Activated T-cell treated with anti-CD3 and anti-CD28 coated beads, Interleukin-2, amount 50 U/mL, for 72 hours (primary cell): ENCODE measurements at regions not wholly inside any gene's neighbourhood (a gene's known extent, or its start where the extent isn't known, plus 50 kb on each side); places are given as distances from the start of the nearest gene placed in this dataset.
"Not testable (repeated sequence)": the region's sequence is repeated elsewhere in the genome, so short reads cannot be mapped to it uniquely, and the experiment has no call there.

Source experiments
- ATAC-seq, 2 donors: fragments of 150-1000 bp; cut with Tn5 transposase; replicated peaks in 1 of 2; 2 replicates each; pipeline ENCODE4 v1.10.0; 2021; ENCODE audit warnings: moderate library complexity in 2 of 2, mild to moderate bottlenecking in 1 of 2
- DNase-seq, 2 donors: peaks; one replicate each; pipeline ENCODE4 v3.0.0; 2021 to 2022; ENCODE audit warnings: mixed read lengths in 1 of 2
- H3K27ac Mint-ChIP-seq: one replicate; pipeline ENCODE4 v1.8.0; 2022; ENCODE audit warnings: mild to moderate bottlenecking, moderate library complexity, mixed read lengths
- H3K27me3 Mint-ChIP-seq: one replicate; pipeline ENCODE4 v1.8.0; 2022; ENCODE audit warnings: low read depth, mixed read lengths
- H3K36me3 Mint-ChIP-seq, 2 donors: one replicate each; pipeline ENCODE4 v1.8.0; 2022; ENCODE audit warnings: mixed read lengths in 2 of 2, mild to moderate bottlenecking in 1 of 2; ENCODE audit not compliant: insufficient read depth in 2 of 2
- H3K4me1 Mint-ChIP-seq: one replicate; pipeline ENCODE4 v1.8.0; 2022; ENCODE audit warnings: low read depth, mixed read lengths
- H3K4me3 Mint-ChIP-seq, 2 donors: one replicate each; pipeline ENCODE4 v1.8.0; 2022; ENCODE audit warnings: mild to moderate bottlenecking in 2 of 2, mixed read lengths in 2 of 2, moderate library complexity in 2 of 2
- H3K9me3 Mint-ChIP-seq, 2 donors: one replicate each; pipeline ENCODE4 v1.8.0; 2022; ENCODE audit warnings: mixed read lengths in 2 of 2

- Mint-ChIP-seq H3K4me3 (no peak overlapping the region), H3K27me3 (no peaks in the 10 kb centered on the region), H3K27ac (no peak overlapping the region), H3K4me1 (no peaks in the 10 kb centered on the region), H3K36me3 (no peaks in the 10 kb centered on the region), H3K9me3 (peaks cover 4 to 7% of the 10 kb centered on the region in 2 donors)
- DNase-seq (no peak), ATAC-seq (no peak)
Measured at GRCh38 chr1:95655321-95656020, 421.5 kb downstream of the RWDD3 start.

- Mint-ChIP-seq H3K4me3 (no peak overlapping the region), H3K27ac (no peak overlapping the region), H3K36me3 (no peaks in the 10 kb centered on the region), H3K4me1 (no peaks in the 10 kb centered on the region), H3K9me3 (peaks cover 4 to 5% of the 10 kb centered on the region in 2 donors), H3K27me3 (no peaks in the 10 kb centered on the region)
- DNase-seq (no peak), ATAC-seq (no peak)
Measured at GRCh38 chr1:95657248-95657647, 423.2 kb downstream of the RWDD3 start.

- Mint-ChIP-seq H3K4me1 (no peaks in the 10 kb centered on the region), H3K9me3 (peaks cover 4 to 5% of the 10 kb centered on the region in 2 donors), H3K27me3 (no peaks in the 10 kb centered on the region), H3K27ac (no peak overlapping the region), H3K4me3 (no peak overlapping the region), H3K36me3 (no peaks in the 10 kb centered on the region)
- no peak for ATAC-seq
- DNase-seq: no peak
Measured at GRCh38 chr1:95659166-95659565, 425.2 kb downstream of the RWDD3 start.

- ATAC-seq: no peak
- H3K9me3 Mint-ChIP-seq: peaks cover 4 to 5% of the 10 kb centered on the region in 2 donors
Measured at GRCh38 chr1:95659588-95659987, 425.6 kb downstream of the RWDD3 start.

GRCh38 chr1:95660736-95661135, 426.7 kb downstream of the RWDD3 start:
- ATAC-seq (no peak), DNase-seq (no peak)
- H3K27ac Mint-ChIP-seq: no peak overlapping the region
- no peaks in the 10 kb centered on the region for H3K4me1 Mint-ChIP-seq
- H3K36me3 Mint-ChIP-seq: no peaks in the 10 kb centered on the region
- peaks cover 4 to 5% of the 10 kb centered on the region in 2 donors for H3K9me3 Mint-ChIP-seq
- no peaks in the 10 kb centered on the region for H3K27me3 Mint-ChIP-seq
- no peak overlapping the region for H3K4me3 Mint-ChIP-seq

More at GRCh38 chr1:95659588-95659987, 425.6 kb downstream of the RWDD3 start:
- Mint-ChIP-seq H3K27me3 (no peaks in the 10 kb centered on the region), H3K36me3 (no peaks in the 10 kb centered on the region), H3K4me3 (no peak overlapping the region), H3K4me1 (no peaks in the 10 kb centered on the region), H3K27ac (no peak overlapping the region)
- DNase-seq: no peak

- not testable (repeated sequence) for H3K36me3 Mint-ChIP-seq, H3K27ac Mint-ChIP-seq, H3K27me3 Mint-ChIP-seq, H3K4me1 Mint-ChIP-seq, DNase-seq, ATAC-seq, H3K4me3 Mint-ChIP-seq, H3K9me3 Mint-ChIP-seq
Measured at GRCh38 chr1:95663530-95663929, 429.5 kb downstream of the RWDD3 start.

- DNase-seq (no peak), ATAC-seq (no peak)
- Mint-ChIP-seq H3K4me1 (no peaks in the 10 kb centered on the region), H3K27ac (no peak overlapping the region), H3K9me3 (peaks cover 0 to 6% of the 10 kb centered on the region in 2 donors), H3K27me3 (no peaks in the 10 kb centered on the region), H3K36me3 (no peaks in the 10 kb centered on the region), H3K4me3 (no peak overlapping the region)
Measured at GRCh38 chr1:95668165-95668564, 434.2 kb downstream of the RWDD3 start.

GRCh38 chr1:95669638-95670037, 435.6 kb downstream of the RWDD3 start:
- not testable (repeated sequence) for ATAC-seq, H3K36me3 Mint-ChIP-seq, DNase-seq, H3K4me3 Mint-ChIP-seq, H3K4me1 Mint-ChIP-seq, H3K27ac Mint-ChIP-seq, H3K27me3 Mint-ChIP-seq
- peaks cover 2 to 10% of the 10 kb centered on the region in 2 donors for H3K9me3 Mint-ChIP-seq

- Mint-ChIP-seq H3K27me3 (no peaks in the 10 kb centered on the region), H3K4me3 (no peak overlapping the region), H3K4me1 (no peaks in the 10 kb centered on the region), H3K9me3 (peaks cover 2 to 10% of the 10 kb centered on the region in 2 donors), H3K36me3 (no peaks in the 10 kb centered on the region), H3K27ac (no peak overlapping the region)
- DNase-seq (no peak), ATAC-seq (no peak)
Measured at GRCh38 chr1:95671098-95671497, 437.1 kb downstream of the RWDD3 start.

- H3K36me3 Mint-ChIP-seq: no peaks in the 10 kb centered on the region
- DNase-seq (no peak), ATAC-seq (no peak)
- H3K27ac Mint-ChIP-seq: no peak overlapping the region
- H3K4me1 Mint-ChIP-seq: no peaks in the 10 kb centered on the region
- H3K4me3 Mint-ChIP-seq: no peak overlapping the region
- H3K9me3 Mint-ChIP-seq: peaks cover 2 to 4% of the 10 kb centered on the region in 2 donors
- H3K27me3 Mint-ChIP-seq: no peaks in the 10 kb centered on the region
Measured at GRCh38 chr1:95679262-95679661, 445.3 kb downstream of the RWDD3 start.

- Mint-ChIP-seq H3K4me1 (no peaks in the 10 kb centered on the region), H3K27me3 (no peaks in the 10 kb centered on the region)
Measured at GRCh38 chr1:95685081-95685480, 451.1 kb downstream of the RWDD3 start.

GRCh38 chr1:95686217-95686616, 452.2 kb downstream of the RWDD3 start:
- peaks cover 0 to 5% of the 10 kb centered on the region in 2 donors for H3K9me3 Mint-ChIP-seq
- H3K27ac Mint-ChIP-seq: no peak overlapping the region
- no peaks in the 10 kb centered on the region for H3K4me1 Mint-ChIP-seq
- no peak overlapping the region for H3K4me3 Mint-ChIP-seq
- peaks cover 0 to 2% of the 10 kb centered on the region in 2 donors for H3K36me3 Mint-ChIP-seq
- no peak for ATAC-seq
- DNase-seq: no peak
- H3K27me3 Mint-ChIP-seq: no peaks in the 10 kb centered on the region

More at GRCh38 chr1:95685081-95685480, 451.1 kb downstream of the RWDD3 start:
- DNase-seq (no peak), ATAC-seq (no peak)
- Mint-ChIP-seq H3K36me3 (peaks cover 0 to under 1% of the 10 kb centered on the region in 2 donors), H3K9me3 (peaks cover 0 to 3% of the 10 kb centered on the region in 2 donors), H3K4me3 (no peak overlapping the region), H3K27ac (no peak overlapping the region)

GRCh38 chr1:95699149-95699953, 465.3 kb downstream of the RWDD3 start:
- ATAC-seq: no peak
- H3K27me3 Mint-ChIP-seq: no peaks in the 10 kb centered on the region
- no peaks in the 10 kb centered on the region for H3K4me1 Mint-ChIP-seq
- peaks cover 0 to 1% of the 10 kb centered on the region in 2 donors for H3K36me3 Mint-ChIP-seq
- no peak overlapping the region for H3K4me3 Mint-ChIP-seq
- peaks cover 5 to 11% of the 10 kb centered on the region in 2 donors for H3K9me3 Mint-ChIP-seq
- DNase-seq: no peak
- H3K27ac Mint-ChIP-seq: no peak overlapping the region
